Nephron (organoid): ENCODE measurements at regions not wholly inside any gene's neighbourhood (a gene's known extent, or its start where the extent isn't known, plus 50 kb on each side); places are given as distances from the start of the nearest gene placed in this dataset.
"Not testable (repeated sequence)": the region's sequence is repeated elsewhere in the genome, so short reads cannot be mapped to it uniquely, and the experiment has no call there.

Experiments
- H3K27ac Mint-ChIP-seq, 3 experiments: 2 replicates each; pipeline ENCODE4 v1.8.0; 2020; ENCODE audit warnings: mixed read lengths in 3 of 3, mild to moderate bottlenecking in 2 of 3, moderate library complexity in 1 of 3
- H3K27me3 Mint-ChIP-seq: 2 replicates; pipeline ENCODE4 v1.8.0; 2021; ENCODE audit warnings: low read depth, mild to moderate bottlenecking, moderate library complexity, mixed read lengths
- H3K36me3 Mint-ChIP-seq: 2 replicates; pipeline ENCODE4 v1.8.0; 2020; ENCODE audit warnings: low read depth, mixed read lengths
- H3K4me1 Mint-ChIP-seq: 2 replicates; pipeline ENCODE4 v1.8.0; 2020; ENCODE audit warnings: mixed read lengths
- H3K4me3 Mint-ChIP-seq, 3 experiments: 2 replicates each; pipeline ENCODE4 v1.8.0; 2020; ENCODE audit warnings: mild to moderate bottlenecking in 3 of 3, mixed read lengths in 3 of 3, moderate library complexity in 2 of 3
- H3K9me3 Mint-ChIP-seq: 2 replicates; pipeline ENCODE4 v1.8.0; 2020; ENCODE audit warnings: mixed read lengths
- TF ChIP-seq, protein P1 (sequence below), 3 experiments: fragments of 200-600 bp; sonication (generic); IDR thresholded peaks; one replicate each; pipeline ENCODE4 v1.5.0; 2021; ENCODE audit warnings: antibody characterized with exemption in 3 of 3; ENCODE audit not compliant: unreplicated experiment in 3 of 3

DNA sequence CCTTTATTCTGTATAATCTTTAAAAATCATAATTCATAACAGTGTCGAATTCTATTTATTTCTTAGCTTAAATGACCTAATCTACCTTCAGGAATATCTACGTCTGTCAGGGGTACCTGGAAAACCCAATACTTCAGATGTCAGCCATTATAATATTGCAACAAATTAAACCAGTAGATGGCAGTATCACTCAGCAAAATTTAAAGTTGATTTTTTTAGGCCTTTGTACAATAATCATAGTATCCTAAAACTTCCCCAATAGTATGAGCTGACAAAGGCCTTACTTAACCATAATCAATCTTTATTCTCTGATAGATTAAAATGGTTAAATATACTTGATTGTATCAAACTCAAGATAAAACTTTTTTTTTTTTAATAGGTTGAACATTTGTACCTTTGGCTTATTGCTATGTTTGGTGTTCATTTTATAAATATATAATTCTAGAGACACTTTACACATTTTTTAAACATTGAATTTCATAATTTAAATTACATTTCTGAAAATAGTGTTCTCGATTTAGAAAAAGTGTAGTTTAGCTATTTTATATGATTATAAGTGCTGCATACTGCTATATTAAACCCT lies 830.2 kb upstream of the SPRY2 start:
- H3K9me3 Mint-ChIP-seq = no peaks in the 10 kb centered on the region
- TF ChIP-seq, protein P1, sequence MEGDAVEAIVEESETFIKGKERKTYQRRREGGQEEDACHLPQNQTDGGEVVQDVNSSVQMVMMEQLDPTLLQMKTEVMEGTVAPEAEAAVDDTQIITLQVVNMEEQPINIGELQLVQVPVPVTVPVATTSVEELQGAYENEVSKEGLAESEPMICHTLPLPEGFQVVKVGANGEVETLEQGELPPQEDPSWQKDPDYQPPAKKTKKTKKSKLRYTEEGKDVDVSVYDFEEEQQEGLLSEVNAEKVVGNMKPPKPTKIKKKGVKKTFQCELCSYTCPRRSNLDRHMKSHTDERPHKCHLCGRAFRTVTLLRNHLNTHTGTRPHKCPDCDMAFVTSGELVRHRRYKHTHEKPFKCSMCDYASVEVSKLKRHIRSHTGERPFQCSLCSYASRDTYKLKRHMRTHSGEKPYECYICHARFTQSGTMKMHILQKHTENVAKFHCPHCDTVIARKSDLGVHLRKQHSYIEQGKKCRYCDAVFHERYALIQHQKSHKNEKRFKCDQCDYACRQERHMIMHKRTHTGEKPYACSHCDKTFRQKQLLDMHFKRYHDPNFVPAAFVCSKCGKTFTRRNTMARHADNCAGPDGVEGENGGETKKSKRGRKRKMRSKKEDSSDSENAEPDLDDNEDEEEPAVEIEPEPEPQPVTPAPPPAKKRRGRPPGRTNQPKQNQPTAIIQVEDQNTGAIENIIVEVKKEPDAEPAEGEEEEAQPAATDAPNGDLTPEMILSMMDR (IDR thresholded peaks at IDR 0.05; ENCODE audit: unreplicated experiment in 3 of 3) = peak; percentile 64 to 73 (median 67)
- no peaks in the 10 kb centered on the region for H3K4me1 Mint-ChIP-seq
- H3K4me3 Mint-ChIP-seq = no peak overlapping the region
- no peaks in the 10 kb centered on the region for H3K27me3 Mint-ChIP-seq
- no peaks in the 10 kb centered on the region for H3K36me3 Mint-ChIP-seq
- H3K27ac Mint-ChIP-seq = no peak overlapping the region

- H3K9me3 Mint-ChIP-seq, H3K27me3 Mint-ChIP-seq, H3K36me3 Mint-ChIP-seq, H3K4me1 Mint-ChIP-seq, H3K27ac Mint-ChIP-seq, H3K4me3 Mint-ChIP-seq: not testable (repeated sequence)
Measured at GRCh38 chr13:81163823-81164222, 822.9 kb upstream of the SPRY2 start.

DNA sequence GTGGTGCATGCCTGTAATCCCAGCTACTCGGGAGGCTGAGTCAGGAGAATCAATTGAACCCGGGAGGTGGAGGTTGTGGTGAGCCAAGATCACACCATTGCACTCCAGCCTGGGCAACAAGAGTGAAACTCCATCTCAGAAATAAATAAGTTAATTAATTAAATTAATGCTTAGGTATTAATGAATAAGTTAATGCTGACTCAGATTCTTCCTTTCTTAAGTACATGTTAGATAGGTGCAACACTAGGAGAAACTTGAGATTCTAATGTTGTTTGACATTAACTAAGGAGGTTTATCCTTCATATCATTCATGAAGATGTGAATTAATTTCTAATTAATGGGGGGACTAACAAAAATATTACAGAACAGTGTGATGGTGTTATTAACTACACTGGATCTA lies 812.6 kb upstream of the SPRY2 start:
- H3K4me3 Mint-ChIP-seq = no peak overlapping the region
- no peaks in the 10 kb centered on the region for H3K36me3 Mint-ChIP-seq
- TF ChIP-seq, protein P1 (IDR thresholded peaks at IDR 0.05; ENCODE audit: unreplicated experiment in 3 of 3) = no peak
- H3K27me3 Mint-ChIP-seq = no peaks in the 10 kb centered on the region
- H3K9me3 Mint-ChIP-seq = no peaks in the 10 kb centered on the region
- no peaks in the 10 kb centered on the region for H3K4me1 Mint-ChIP-seq
- no peak overlapping the region for H3K27ac Mint-ChIP-seq

GRCh38 chr13:81148822-81149221 lies 807.9 kb upstream of the SPRY2 start:
- Mint-ChIP-seq H3K4me1 (no peaks in the 10 kb centered on the region), H3K27ac (no peak overlapping the region), H3K36me3 (no peaks in the 10 kb centered on the region), H3K4me3 (no peak overlapping the region), H3K27me3 (no peaks in the 10 kb centered on the region), H3K9me3 (peaks cover 3% of the 10 kb centered on the region)
- TF ChIP-seq, protein P1 (IDR thresholded peaks at IDR 0.05; ENCODE audit: unreplicated experiment in 3 of 3) = no peak

- not testable (repeated sequence) for H3K36me3 Mint-ChIP-seq, H3K27me3 Mint-ChIP-seq, H3K4me3 Mint-ChIP-seq, H3K27ac Mint-ChIP-seq, H3K9me3 Mint-ChIP-seq, H3K4me1 Mint-ChIP-seq
Measured at GRCh38 chr13:81146576-81146975, 805.6 kb upstream of the SPRY2 start.

GRCh38 chr13:81142306-81142999 lies 801.5 kb upstream of the SPRY2 start:
- no peak overlapping the region for H3K4me3 Mint-ChIP-seq
- peaks cover 2% of the 10 kb centered on the region for H3K9me3 Mint-ChIP-seq
- TF ChIP-seq, protein P1 (IDR thresholded peaks at IDR 0.05; ENCODE audit: unreplicated experiment in 3 of 3) = no peak
- H3K27ac Mint-ChIP-seq = no peak overlapping the region
- no peaks in the 10 kb centered on the region for H3K4me1 Mint-ChIP-seq
- H3K36me3 Mint-ChIP-seq = no peaks in the 10 kb centered on the region
- no peaks in the 10 kb centered on the region for H3K27me3 Mint-ChIP-seq

DNA sequence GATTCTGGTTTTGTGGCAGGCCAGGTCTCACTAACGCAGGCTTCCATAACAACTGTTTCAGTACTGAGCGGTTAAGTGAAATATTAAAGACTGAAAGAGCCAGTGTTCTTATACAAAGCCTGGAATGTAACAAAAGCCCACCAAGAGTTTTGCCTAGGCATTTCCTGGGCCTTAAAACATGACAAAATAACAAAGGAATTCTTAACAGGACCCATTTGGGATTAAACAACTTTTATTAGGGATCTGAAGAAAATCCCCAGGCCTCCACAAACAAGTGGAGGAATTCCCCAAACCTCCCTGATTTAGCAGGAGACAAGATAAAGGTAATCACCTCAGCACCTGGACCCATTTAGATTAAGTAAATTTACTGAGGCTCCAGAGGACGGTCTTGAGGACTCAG lies 799.7 kb upstream of the SPRY2 start:
- TF ChIP-seq, protein P1 (IDR thresholded peaks at IDR 0.05; ENCODE audit: unreplicated experiment in 3 of 3) = no peak
- Mint-ChIP-seq H3K27ac (peak overlapping the region in 2 of 3 experiments; percentile 6 to 27), H3K4me3 (no peak overlapping the region), H3K4me1 (no peaks in the 10 kb centered on the region), H3K9me3 (no peaks in the 10 kb centered on the region), H3K36me3 (no peaks in the 10 kb centered on the region), H3K27me3 (no peaks in the 10 kb centered on the region)
